GM12892 (cell line): ENCODE measurements at regions not wholly inside any gene's neighbourhood (a gene's known extent, or its start where the extent isn't known, plus 50 kb on each side); places are given as distances from the start of the nearest gene placed in this dataset.
A peak's percentile ranks its signal among the peaks of the same experiment; 100 is the strongest.
"Not testable (repeated sequence)": the region's sequence is repeated elsewhere in the genome, so short reads cannot be mapped to it uniquely, and the experiment has no call there.

Experiments used
- DNase-seq: peaks from one replicate; pipeline ENCODE4 v3.0.0; 2011; ENCODE audit not compliant: insufficient read length
- FAIRE-seq: peaks from 2 replicates; lab custom pipeline; 2011; peaks lifted over from hg19 to GRCh38; lab: Jason Lieb, UNC
- POLR2A ChIP-seq: IDR thresholded peaks from 2 replicates; pipeline ENCODE4 v1.6.1; 2011; ENCODE audit warnings: low read depth, low read length, control low read depth
- POLR2AphosphoS5 ChIP-seq: IDR thresholded peaks from 2 replicates; pipeline ENCODE4 v1.6.1; 2011; ENCODE audit warnings: low read depth, low read length, control low read depth
- TAF1 ChIP-seq: IDR thresholded peaks from 2 replicates; pipeline ENCODE4 v1.6.1; 2011; ENCODE audit warnings: low read depth, mild to moderate bottlenecking, control low read depth, low read length, borderline replicate concordance

DNA sequence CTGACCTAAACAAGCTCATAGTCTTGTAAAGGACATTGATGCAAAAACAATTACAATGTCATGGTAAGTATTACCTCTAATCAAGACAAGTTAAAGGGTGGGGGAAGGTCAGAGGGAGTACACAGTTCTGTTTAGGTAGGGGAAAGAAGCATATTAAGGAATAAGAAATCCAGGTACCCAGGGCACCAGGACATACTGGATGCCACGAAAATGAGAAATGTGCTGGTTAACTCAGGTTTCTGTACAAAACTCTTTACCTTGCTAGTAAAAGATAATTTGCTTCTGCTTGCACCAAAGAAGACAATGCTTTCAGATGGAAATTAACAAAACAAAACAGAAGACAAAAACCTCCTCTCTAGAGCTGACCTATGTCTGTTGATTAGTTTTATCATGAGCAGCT is 70.7 kb upstream of the MED13 start:
- TF ChIP-seq POLR2AphosphoS5: no peak
- no peak for TF ChIP-seq POLR2A
- no peak for TF ChIP-seq TAF1
- DNase-seq: no peak
- FAIRE-seq: no peak

DNA sequence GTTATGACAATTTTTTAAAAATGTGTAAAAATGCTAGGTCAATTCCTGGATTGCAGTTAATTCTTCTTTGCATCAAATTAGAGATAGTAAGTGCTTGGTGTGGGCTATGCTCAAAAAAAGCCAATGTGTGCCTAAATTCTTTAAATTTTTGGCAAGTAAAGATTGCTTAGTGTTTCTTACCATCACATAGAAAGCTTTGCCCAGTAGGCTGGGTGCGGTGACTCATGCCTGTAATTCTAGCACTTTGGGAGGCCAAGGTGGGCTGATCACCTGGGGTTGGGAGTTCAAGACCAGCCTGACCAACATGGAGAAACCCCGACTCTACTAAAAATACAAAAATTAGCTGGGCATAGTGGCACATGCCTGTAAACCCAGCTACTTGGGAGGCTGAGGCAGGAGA is 70.0 kb upstream of the MED13 start:
- not testable (repeated sequence) for FAIRE-seq, DNase-seq

DNA sequence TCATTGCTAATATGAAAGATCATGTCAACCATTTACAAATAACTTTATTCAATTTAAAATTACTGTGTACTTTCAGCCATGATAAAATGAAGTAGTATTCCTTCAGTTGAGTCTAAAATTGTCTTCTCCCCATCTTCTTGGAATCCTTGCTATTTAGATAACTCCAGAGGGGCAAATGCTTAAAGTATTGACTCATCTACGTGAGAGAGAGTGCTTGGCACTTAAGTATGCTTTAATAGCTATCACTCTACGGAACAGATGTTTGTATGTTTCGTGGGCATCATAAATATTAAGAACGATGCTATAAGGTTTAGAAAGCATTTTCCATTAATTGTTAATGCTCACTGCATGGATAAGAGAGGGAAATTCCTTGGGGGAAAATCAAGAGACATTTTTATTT is 69.3 kb upstream of the MED13 start:
- FAIRE-seq: no peak
- TF ChIP-seq POLR2A (no peak), POLR2AphosphoS5 (no peak), TAF1 (no peak)
- DNase-seq: no peak

DNA sequence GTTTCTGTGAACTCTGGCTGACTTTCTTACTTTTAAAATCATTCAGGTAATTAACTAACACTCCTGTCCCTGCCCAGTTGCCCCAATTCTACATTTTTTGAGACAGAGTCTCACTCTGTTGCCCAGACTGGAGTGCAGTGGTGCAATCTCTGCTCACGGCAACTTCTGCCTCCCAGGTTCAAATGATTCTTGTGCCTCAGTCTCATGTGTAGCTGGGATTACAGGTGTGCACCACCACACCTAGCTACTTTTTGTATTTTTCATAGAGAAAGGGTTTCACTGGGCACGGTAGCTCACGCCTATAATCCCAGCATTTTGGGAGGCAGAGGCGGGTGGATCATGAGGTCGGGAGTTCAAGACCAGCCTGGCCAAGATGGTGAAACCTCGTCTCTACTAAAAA is 66.2 kb upstream of the MED13 start:
- not testable (repeated sequence) for FAIRE-seq, DNase-seq

DNA sequence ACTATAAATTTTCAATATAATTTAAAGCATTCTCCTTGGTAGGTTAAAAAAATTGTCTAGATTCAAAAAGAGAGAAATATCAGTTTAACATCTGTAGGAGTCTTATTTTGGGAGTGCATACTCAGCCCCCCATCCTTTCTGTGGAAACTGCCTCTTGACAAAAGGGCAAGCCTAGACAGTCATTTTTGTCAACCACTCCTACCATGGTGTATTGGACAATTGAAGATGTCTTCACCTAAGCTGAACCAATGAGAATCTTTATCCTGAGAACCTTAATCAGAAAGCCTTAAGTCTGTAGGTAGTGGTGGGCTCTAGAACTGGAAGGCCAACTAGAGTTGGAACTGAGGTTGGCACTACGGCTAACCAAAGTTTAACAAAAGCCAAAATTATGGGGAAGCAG is 65.7 kb upstream of the MED13 start:
- FAIRE-seq (no peak), DNase-seq (no peak)
- TF ChIP-seq TAF1 (no peak), POLR2AphosphoS5 (no peak), POLR2A (no peak)

DNA sequence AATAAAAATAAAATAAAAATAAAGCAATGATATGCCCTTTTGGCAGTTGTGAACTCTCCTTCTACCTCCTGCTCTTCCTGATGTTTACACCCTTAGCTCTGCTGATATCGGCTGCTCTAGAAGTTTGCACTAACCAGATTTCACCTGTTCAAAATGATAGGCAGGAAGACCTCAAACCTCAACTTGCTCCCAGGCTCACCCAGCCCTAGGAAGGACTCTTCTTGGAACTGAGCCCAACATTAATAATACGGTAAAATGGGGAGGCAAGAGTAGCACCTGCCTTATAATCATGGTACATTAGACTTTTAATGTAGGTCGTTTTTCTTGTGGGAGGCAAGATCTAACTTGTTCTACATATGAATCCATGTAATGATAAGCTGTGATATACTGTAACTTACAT is 61.2 kb upstream of the MED13 start:
- TF ChIP-seq POLR2A (no peak), TAF1 (no peak), POLR2AphosphoS5 (no peak)
- FAIRE-seq: no peak
- DNase-seq: no peak

DNA sequence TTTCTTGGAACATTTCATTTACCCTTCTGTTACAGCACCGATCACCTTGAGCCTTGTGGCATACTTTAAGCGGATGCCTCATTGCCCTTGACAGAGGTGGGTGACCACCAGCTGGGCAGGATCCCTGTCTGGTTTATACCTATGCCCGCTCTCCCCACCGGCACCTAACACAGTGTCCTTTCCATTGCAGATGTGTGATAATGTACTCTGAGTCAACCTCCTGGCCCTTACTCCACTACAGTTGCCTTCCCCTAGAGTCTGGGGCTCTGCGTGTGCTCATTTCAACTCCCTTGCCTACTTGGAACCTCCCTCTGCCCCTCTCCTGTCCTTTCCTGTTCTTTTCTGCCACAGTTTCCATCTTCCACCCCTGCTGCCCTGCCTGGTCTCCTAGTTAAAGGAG is 60.2 kb upstream of the MED13 start:
- DNase-seq: no peak

DNA sequence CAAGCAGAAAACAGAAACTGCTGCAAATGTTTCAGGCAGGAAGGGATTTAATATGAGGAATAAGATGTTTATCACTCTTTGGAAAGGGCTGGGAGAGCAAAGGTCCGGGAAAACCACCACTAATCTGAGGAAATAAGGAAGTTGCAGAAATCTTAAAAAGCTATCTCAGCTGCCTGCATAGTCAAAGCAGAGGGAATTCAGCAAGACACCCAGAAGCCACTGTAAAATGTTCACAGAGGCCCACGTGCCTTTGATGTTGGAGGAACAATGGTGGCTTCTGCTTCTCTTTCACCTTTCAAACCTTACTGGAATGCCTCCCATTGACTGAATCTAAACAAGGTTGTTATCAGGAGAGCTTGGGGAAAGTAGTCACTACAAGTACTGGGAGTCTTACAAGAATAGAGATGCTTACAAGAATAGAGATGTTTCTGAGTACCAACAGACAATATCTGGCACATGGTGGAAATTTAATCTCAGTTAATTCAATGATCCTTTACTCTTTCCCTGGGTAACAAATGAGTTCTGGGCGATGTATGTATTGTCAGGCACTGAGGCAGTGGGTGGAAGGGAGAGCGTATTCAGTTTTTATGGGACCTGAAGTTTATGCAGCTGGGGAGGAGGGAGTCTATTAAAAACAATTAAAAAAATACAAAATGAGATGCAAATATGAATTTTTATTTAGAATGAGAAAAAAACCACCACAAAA is 56.1 kb upstream of the MED13 start:
- no peak for TF ChIP-seq POLR2AphosphoS5
- no peak for TF ChIP-seq TAF1
- no peak for TF ChIP-seq POLR2A
- DNase-seq (no peak), FAIRE-seq (no peak)

More for the DNA sequence above, 60.2 kb upstream of the MED13 start:
- TF ChIP-seq POLR2AphosphoS5 (no peak), TAF1 (no peak), POLR2A (no peak)
- FAIRE-seq: no peak

DNA sequence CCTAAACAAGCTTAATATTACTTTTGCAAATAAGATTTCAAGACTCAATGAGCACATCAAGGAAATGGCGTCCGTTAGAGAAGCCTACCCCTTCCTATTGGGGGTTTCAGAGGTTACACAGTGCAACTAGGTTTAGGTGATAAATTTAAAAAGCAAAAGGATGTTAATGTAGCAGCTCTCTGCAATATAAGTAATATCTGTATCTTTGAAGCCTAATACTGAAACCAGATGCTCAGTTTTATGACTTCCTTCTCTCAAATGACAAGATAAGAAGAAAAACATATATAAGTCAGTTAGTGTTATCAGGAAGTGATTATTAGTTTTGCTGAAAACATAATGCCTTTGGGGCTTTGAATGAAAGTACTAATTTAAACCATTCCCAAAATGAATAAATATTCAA is 54.3 kb upstream of the MED13 start:
- peak; percentile 67 for FAIRE-seq
- TF ChIP-seq POLR2AphosphoS5 (no peak), TAF1 (no peak), POLR2A (no peak)
- DNase-seq: peak; percentile 20
